Astrocyte of the spinal cord (primary cell): ENCODE measurements at regions not wholly inside any gene's neighbourhood (a gene's known extent, or its start where the extent isn't known, plus 50 kb on each side); places are given as distances from the start of the nearest gene placed in this dataset.
"Not testable (repeated sequence)": the region's sequence is repeated elsewhere in the genome, so short reads cannot be mapped to it uniquely, and the experiment has no call there.

Experiments used
- DNase-seq: peaks from one replicate; pipeline ENCODE4 v3.0.0; 2011; ENCODE audit warnings: low read depth, low spot score
- H3K4me3 ChIP-seq: 2 replicates; pipeline ENCODE4 v1.5.1; 2011; ENCODE audit warnings: low read depth, mild to moderate bottlenecking, low read length, moderate library complexity
- in situ Hi-C: cut with HindIII; loops from 2 replicates; pipeline ENCODE4 v1.10.0; 2017; ENCODE audit warnings: low sequenced_read_pairs
- TF ChIP-seq, protein P1 (sequence below): IDR thresholded peaks from 2 replicates; pipeline ENCODE4 v1.5.1; 2012; ENCODE audit warnings: low read depth, mild to moderate bottlenecking, low read length, inconsistent platforms

DNA sequence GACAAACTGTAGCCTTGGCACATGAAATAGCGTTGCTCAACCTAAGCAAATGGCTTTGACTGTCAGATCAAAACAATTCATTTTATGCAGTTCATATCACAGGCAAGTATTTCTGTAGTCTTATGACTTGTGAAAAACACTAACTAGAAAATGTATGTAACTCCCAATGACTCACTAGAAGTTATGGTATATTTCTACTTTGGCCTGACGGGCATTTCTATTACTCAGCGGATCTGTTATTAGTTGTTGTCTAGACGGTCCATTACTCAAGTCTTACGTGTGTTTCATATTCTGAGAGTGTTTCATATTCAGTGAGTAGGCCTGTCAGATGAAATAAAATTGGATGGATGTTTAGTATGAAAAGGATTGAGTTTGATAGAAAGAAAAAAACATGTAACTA lies 880.9 kb downstream of the PRIM2 start:
- no peak for DNase-seq
- TF ChIP-seq, protein P1, sequence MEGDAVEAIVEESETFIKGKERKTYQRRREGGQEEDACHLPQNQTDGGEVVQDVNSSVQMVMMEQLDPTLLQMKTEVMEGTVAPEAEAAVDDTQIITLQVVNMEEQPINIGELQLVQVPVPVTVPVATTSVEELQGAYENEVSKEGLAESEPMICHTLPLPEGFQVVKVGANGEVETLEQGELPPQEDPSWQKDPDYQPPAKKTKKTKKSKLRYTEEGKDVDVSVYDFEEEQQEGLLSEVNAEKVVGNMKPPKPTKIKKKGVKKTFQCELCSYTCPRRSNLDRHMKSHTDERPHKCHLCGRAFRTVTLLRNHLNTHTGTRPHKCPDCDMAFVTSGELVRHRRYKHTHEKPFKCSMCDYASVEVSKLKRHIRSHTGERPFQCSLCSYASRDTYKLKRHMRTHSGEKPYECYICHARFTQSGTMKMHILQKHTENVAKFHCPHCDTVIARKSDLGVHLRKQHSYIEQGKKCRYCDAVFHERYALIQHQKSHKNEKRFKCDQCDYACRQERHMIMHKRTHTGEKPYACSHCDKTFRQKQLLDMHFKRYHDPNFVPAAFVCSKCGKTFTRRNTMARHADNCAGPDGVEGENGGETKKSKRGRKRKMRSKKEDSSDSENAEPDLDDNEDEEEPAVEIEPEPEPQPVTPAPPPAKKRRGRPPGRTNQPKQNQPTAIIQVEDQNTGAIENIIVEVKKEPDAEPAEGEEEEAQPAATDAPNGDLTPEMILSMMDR, result no peak
- in situ Hi-C loops, result no loop called here

DNA sequence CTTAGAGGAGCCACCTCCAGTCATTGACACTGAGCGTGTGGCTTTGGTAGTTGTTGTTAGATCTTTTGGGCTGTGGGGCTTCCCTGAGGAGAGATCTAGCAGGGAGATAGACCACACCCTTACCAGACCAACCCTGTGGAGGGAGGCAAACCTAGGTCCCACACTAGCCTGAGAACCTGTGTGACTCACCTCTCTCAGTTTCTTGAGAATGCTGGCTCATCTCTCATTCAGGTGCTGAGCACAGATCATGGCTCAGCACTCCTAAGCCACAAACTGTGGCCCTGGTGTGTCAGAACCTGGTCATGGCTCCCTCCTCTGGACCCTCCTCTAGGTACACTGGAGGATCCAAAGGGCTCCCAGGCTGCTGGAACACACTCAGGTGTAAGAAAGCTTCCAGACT lies 919.7 kb downstream of the PRIM2 start:
- in situ Hi-C loops, DNase-seq, H3K4me3 ChIP-seq: not testable (repeated sequence)

More for the DNA sequence above, 880.9 kb downstream of the PRIM2 start:
- no peak overlapping the region for H3K4me3 ChIP-seq

DNA sequence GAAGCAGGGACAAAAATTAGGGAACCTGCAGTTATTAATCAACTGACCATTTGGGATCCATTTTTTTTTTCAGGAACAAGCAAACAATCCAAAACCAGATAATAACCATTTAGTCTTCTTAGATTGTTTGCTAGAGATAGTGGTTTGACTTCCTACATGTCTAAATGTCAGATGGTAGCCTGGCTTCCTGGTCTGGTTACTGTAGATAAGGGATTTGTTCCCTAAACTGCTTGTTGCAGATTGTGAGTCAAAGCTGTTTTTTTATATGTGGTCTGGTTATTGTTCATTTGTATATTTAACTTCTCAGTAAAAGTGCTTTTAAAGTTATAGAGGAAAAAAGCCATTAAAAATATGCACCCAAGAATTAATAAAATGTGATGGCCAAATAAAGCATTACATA lies 921.0 kb downstream of the PRIM2 start:
- H3K4me3 ChIP-seq, in situ Hi-C loops, DNase-seq: not testable (repeated sequence)

DNA sequence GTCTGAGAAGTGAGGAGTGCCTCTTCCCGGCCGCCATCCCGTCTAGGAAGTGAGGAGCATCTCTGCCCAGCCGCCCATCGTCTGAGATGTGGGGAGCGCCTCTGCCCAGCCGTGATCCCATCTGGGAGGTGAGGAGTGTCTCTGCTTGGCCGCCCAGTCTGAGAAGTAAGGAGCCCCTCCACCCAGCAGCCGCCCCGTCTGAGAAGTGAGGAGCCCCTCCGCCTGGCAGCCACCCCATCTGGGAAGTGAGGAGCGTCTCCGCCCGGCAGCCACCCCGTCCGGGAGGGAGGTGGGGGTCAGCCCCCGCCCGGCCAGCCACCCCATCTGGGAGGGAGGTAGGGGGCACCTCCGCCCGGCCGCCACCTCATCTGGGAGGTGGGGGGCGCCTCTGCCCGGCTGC lies 940.2 kb downstream of the PRIM2 start:
- H3K4me3 ChIP-seq, DNase-seq, in situ Hi-C loops: not testable (repeated sequence)

DNA sequence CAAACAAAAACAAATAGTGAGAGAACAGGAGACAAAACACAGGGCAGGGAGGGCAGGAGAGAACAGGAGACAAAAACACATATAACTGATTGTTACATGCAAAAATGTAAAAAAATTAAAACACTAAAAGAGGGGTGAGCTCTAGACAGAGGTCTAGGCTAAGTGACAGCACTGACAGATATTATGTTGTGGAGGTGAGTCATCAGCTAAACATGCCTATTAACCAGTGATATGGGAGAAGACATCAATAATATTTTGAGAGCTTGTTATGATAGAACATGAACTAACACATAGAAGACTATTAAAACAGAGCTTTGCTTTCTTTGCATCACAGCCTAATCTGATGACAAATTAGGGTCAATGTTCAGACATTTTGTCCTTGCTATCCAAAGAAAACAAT lies 972.7 kb downstream of the PRIM2 start:
- DNase-seq, result no peak
- TF ChIP-seq, protein P1, result no peak
- in situ Hi-C loops, result no loop called here
- no peak overlapping the region for H3K4me3 ChIP-seq

DNA sequence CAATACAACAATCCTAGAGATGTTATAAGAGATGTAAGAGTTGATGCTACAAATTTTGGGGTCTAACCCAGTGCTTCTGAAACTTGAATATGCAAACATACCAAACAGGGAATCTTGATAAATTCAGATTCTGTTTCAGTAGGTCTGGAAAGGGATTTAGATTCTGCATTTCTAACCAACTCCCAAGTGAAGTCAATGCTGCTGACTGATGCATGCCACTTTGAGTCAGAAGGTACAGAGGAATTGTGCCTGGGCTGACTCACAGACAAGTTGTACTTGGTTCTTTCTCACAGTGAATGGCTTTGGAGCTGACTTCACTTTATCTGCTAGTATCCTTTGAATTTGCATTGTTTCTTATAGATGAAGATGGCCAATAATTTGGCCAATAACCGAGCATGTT lies 973.9 kb downstream of the PRIM2 start:
- DNase-seq, in situ Hi-C loops, H3K4me3 ChIP-seq: not testable (repeated sequence)

DNA sequence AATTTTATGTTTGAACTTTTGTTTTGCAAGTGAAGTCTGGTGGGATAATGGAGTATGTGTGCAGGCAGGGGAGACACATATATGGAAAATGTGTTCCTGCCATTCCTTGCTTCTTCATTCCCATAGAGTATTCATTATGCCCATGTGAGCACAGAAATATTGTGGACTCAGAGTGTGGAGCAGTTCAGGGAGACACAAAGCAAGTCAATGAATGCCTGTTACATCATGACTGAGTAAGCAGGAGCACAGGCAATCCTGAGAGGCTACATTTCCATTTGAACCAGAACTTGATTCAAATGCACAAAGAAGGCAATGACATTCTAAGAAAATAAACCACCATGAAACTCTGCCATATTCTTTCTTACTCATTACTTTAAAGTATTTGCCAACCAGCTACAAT lies 990.5 kb downstream of the PRIM2 start:
- in situ Hi-C loops, H3K4me3 ChIP-seq, DNase-seq: not testable (repeated sequence)

DNA sequence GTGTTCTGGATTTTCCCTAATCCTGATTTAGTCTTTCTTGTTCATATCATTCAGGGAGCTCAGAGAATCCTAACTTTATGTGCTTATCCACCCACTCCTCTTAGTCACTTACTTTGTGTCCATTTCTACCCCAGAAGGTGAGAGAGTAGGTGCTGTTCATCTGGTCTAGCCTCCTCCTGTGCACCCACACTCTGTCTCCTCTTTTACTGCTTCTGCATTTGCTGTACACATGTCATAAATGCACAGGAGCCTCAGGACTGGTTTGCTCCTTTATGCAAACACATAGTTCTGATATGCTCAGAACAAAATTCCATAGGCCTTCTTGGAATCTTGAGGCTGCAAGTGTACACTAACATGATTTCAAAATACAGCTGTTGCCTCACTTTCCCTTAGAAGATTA lies 1014.7 kb downstream of the PRIM2 start:
- H3K4me3 ChIP-seq, DNase-seq, in situ Hi-C loops: not testable (repeated sequence)

DNA sequence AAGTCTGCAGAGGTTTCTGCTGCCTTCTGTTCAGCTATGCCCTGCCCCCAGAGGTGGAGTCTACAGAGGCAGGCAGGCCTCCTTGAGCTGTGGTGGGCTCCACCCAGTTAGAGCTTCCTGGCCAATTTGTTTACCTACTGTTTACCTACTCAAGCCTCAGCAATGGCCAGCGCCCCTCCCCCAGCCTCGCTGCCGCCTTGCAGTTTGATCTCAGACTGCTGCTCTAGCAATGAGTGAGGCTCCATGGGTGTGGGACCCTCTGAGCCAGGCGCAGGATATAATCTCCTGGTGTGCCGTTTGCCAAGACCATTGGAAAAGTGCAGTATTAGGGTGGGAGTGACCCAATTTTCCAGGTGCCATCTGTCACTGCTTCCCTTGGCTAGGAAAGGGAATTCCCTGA lies 1024.9 kb downstream of the PRIM2 start:
- DNase-seq, in situ Hi-C loops: not testable (repeated sequence)

DNA sequence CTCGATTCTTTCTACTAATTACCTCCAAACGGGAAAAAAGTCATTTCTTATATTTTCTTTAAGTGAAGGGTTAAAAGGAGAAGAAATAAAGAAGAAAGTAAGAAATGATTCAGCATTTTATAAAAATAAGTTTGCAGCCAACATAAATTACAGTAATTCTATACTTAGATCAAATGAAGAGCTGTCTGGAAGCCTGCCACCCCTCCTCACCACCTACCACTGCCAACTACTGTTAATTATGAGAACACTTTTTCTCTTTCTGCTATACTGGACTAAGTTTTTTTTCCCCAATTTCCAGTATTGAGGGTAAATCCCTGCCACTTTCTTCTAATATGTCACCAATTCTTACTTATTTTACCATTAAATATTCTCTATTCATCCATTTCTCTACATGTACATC lies 1030.1 kb downstream of the PRIM2 start:
- H3K4me3 ChIP-seq, in situ Hi-C loops, DNase-seq: not testable (repeated sequence)

More for the DNA sequence above, 1024.9 kb downstream of the PRIM2 start:
- H3K4me3 ChIP-seq, result not testable (repeated sequence)

DNA sequence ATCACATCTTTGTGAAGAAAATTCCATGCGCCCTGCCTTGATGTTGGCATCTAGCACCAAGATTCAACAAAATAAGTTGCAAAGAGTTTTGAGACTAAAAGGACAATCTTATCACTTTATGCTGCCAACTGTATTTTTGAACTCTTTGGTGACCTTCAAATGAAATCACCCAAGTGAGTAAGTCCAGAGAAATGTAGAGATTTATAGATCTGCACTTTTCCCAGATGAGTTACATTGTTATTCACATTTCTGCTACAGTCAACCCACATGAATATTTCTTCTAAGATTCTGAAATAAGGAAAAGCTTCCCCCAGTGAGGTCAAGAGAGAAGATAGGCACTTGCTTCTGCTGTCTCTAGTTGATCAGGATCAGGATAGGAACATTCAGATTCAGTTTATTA lies 1034.2 kb downstream of the PRIM2 start:
- in situ Hi-C loops, DNase-seq: not testable (repeated sequence)

DNA sequence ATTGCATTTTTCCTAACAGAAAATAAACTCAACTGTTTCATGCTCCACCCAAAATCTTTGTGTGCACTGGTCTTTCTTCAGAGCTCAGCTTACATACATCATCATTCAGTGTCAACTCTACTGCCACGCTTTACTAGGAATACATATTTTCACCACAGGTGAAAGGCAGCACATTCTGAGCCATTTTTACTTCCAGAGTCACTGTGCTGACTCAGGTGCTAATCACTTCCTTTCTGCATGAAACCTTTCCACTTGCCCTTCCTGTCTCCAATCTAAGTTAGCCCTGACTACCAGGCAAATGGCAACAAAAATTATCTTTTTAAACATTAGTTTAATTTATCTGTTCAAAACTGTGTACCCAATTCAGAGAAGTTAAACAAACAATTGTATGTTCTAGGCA lies 1041.0 kb downstream of the PRIM2 start:
- H3K4me3 ChIP-seq, in situ Hi-C loops, DNase-seq: not testable (repeated sequence)

More for the DNA sequence above, 1034.2 kb downstream of the PRIM2 start:
- not testable (repeated sequence) for H3K4me3 ChIP-seq

DNA sequence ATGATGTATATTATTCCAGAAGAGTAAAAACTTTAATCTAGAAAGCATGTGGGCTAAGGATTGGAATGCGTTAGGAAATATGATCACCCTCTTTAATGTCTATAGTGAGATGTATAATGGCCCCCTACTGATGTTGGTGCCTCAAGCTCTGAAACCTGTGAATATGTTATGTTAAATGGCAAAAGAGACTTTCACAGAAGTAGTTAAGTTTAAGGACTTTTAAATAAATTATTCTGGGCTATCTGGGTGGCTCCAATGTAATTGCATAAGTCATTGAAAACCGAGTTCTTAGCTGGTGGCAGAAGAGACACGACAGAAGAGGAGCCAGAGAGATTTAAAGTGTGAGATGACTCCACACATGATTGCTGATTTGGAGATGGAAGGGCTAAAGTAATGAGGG lies 1048.4 kb downstream of the PRIM2 start:
- H3K4me3 ChIP-seq, in situ Hi-C loops, DNase-seq: not testable (repeated sequence)

DNA sequence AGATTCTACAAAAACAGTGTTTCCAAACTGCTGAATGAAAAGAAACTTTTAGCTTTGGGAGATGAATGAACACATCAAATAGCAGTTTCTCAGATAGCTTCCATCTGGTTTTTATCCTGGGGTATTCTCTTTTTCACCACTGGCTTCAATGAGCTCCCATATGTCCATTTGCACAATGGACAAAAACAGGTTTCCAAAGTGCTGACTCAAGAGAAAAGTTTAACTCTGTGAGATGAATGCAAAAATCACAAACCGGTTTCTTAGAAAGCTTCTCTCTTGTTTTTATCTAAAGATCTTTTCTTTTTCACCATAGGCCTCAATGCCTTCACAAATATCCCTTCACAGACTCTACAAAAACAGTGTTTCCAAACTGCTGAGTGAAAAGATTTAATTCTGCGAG lies 1089.2 kb downstream of the PRIM2 start:
- DNase-seq, in situ Hi-C loops, H3K4me3 ChIP-seq: not testable (repeated sequence)
